KOPT-K1 (cell line): ENCODE measurements at regions not wholly inside any gene's neighbourhood (a gene's known extent, or its start where the extent isn't known, plus 50 kb on each side); places are given as distances from the start of the nearest gene placed in this dataset.
A peak's percentile ranks its signal among the peaks of the same experiment; 100 is the strongest.
"Not testable (repeated sequence)": the region's sequence is repeated elsewhere in the genome, so short reads cannot be mapped to it uniquely, and the experiment has no call there.

ENCODE experiments used
- H3K27ac ChIP-seq: fragments of 200-600 bp; sonication (generic); 2 replicates; pipeline ENCODE4 v1.5.1; 2016; ENCODE audit warnings: antibody characterized with exemption, mild to moderate bottlenecking, low read depth, low read length; ENCODE audit not compliant: poor library complexity, severe bottlenecking
- H3K36me3 ChIP-seq: fragments of 200-600 bp; sonication (generic); 2 replicates; pipeline ENCODE4 v1.5.1; 2017; ENCODE audit warnings: antibody characterized with exemption, mild to moderate bottlenecking, low read length, moderate library complexity; ENCODE audit not compliant: insufficient read depth
- H3K9me3 ChIP-seq: fragments of 200-600 bp; sonication (generic); 2 replicates; pipeline ENCODE4 v1.5.1; 2017; ENCODE audit warnings: antibody characterized with exemption, low read length, mild to moderate bottlenecking; ENCODE audit not compliant: insufficient read depth, poor library complexity, severe bottlenecking

GRCh38 chr1:31485166-31485565 is 72.2 kb downstream of the SERINC2 start:
- H3K9me3 ChIP-seq: peaks cover 13% of the 10 kb centered on the region
- H3K27ac ChIP-seq: no peak overlapping the region
- H3K36me3 ChIP-seq: no peaks in the 10 kb centered on the region

- Histone ChIP-seq H3K9me3 (peaks cover 6% of the 10 kb centered on the region), H3K36me3 (no peaks in the 10 kb centered on the region), H3K27ac (peak overlapping the region; percentile 48)
Measured at GRCh38 chr1:31487143-31487542, 74.1 kb downstream of the SERINC2 start.

- Histone ChIP-seq H3K27ac (peak overlapping the region; percentile 48), H3K9me3 (peaks cover 6% of the 10 kb centered on the region), H3K36me3 (no peaks in the 10 kb centered on the region)
Measured at GRCh38 chr1:31487721-31488293, 74.8 kb downstream of the SERINC2 start.

DNA sequence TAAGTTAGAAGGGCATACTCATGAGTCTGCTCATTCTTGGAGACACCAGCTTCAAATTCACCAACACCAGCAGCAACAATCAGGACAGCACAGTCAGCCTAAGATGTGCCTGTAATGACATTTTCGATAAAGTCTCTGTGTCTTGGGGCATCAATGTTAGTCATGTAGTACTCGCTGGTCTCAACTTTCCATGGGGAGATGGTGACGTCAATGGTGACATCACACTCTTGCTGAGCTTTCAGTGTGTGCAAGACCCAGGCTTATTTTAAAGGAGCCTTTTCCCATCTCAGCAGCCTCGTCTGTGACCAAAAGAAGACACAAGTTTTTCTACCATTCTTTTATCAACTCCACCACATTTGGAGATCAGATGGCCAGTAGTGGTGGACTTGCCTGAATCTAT is 75.5 kb downstream of the SERINC2 start:
- H3K9me3 ChIP-seq: peaks cover 6% of the 10 kb centered on the region

GRCh38 chr1:31489575-31489974 is 76.6 kb downstream of the SERINC2 start:
- H3K9me3 ChIP-seq, H3K27ac ChIP-seq, H3K36me3 ChIP-seq: not testable (repeated sequence)

More for the DNA sequence above, 75.5 kb downstream of the SERINC2 start:
- no peak overlapping the region for H3K27ac ChIP-seq
- H3K36me3 ChIP-seq: no peaks in the 10 kb centered on the region

DNA sequence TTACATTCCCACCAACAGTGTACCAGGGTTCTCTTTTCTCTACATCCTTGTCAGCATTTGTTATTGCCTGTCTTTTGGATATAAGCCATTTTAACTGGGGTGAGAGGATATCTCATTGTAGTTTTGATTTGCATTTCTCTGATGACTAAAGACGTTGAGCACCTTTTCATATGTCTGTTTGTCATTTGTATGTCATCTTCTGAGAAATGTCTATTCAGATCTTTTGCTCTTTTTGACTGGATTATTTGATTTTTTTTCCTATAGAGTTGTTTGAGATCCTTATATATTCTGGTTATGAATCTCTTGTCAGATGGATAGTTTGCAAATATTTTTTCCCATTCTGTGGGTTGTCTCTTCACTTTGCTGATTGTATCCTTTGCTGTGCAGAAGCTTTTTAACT is 77.6 kb downstream of the SERINC2 start:
- H3K36me3 ChIP-seq, H3K27ac ChIP-seq, H3K9me3 ChIP-seq: not testable (repeated sequence)

DNA sequence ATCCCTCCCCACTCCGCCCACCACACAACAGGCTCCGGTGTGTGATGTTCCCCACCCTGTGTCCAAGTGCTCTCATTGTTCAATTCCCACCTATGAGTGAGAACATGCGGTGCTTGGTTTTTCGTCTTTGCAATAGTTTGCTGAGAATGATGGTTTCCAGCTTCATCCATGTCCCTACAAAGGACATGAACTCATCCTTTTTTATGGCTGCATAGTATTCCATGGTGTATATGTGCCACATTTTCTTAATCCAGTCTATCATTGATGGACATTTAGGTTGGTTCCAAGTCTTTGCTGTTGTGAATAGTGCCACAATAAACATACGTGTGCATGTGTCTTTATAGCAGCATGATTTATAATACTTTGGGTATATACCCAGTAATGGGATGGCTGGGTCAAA is 81.0 kb upstream of the TINAGL1 start:
- not testable (repeated sequence) for H3K36me3 ChIP-seq, H3K27ac ChIP-seq, H3K9me3 ChIP-seq

- not testable (repeated sequence) for H3K9me3 ChIP-seq, H3K27ac ChIP-seq, H3K36me3 ChIP-seq
Measured at GRCh38 chr1:31495770-31496169, 80.5 kb upstream of the TINAGL1 start.

DNA sequence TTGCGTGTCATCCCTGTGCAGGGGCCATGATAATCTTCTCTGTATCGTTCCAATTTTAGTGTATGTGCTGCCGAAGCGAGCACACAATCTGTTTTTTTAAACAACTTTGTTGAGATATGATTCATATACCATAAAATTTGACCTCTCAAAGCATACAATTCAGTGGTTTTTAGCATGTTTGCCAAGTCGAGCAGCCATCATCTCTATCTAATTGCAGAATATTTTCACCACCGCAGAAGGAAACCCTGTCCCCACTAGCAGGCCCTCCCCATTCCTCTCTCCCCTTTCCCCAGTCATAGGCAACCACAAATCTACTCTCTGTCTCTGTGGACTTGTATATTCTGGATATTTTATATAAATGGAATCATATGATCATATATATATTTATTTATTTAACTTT is 78.7 kb upstream of the TINAGL1 start:
- Histone ChIP-seq H3K27ac (no peak overlapping the region), H3K36me3 (no peaks in the 10 kb centered on the region), H3K9me3 (no peaks in the 10 kb centered on the region)

- H3K27ac ChIP-seq: no peak overlapping the region
- H3K36me3 ChIP-seq: no peaks in the 10 kb centered on the region
- H3K9me3 ChIP-seq: no peaks in the 10 kb centered on the region
Measured at GRCh38 chr1:31498376-31499040, 77.8 kb upstream of the TINAGL1 start.

DNA sequence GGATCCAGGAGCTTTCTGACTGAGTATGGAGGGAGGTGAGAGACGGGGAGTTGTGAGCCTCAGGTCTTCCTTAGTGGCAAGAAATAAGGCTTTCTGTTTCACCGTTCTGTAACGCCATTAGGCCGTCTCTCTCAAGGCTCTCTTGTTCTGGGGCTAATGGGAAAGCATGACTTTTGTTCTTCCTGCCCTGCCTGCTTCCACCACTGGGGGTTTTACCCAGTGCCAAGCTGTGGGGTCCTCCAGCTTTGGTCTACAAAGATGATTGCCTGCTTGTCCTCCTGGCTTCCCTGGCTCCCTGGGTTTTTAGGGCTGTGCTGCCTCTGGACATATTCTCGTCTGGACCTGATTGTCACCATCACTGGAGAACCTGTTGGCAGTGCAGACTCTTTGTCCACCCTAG is 74.8 kb upstream of the TINAGL1 start:
- H3K9me3 ChIP-seq: no peaks in the 10 kb centered on the region
- no peak overlapping the region for H3K27ac ChIP-seq
- no peaks in the 10 kb centered on the region for H3K36me3 ChIP-seq

DNA sequence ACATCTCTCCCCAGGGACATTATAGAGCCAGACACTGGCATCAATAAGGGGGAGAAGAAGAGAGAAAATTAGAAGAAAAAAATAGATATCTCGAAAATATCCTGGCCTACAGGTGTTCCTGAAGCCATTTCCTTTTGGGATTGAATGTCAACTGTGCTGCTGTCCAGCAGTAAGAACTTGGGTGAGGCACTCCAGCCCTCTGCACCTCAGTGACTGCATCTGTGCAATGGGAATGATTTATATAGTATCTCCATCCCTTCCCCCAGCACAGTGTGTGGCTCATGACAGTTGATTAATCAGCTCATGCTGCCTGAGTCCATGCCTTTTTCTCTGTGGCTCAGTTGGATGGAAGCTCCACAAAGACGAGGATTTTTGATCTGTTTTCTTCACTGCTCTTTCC is 74.1 kb upstream of the TINAGL1 start:
- no peaks in the 10 kb centered on the region; the same call in 1 of the 2 replicates for H3K36me3 ChIP-seq
- H3K9me3 ChIP-seq: no peaks in the 10 kb centered on the region
- H3K27ac ChIP-seq: no peak overlapping the region

- Histone ChIP-seq H3K27ac (no peak overlapping the region), H3K9me3 (no peaks in the 10 kb centered on the region), H3K36me3 (peaks cover 5% of the 10 kb centered on the region; the same call in 1 of the 2 replicates)
Measured at GRCh38 chr1:31502926-31503511, 73.3 kb upstream of the TINAGL1 start.

DNA sequence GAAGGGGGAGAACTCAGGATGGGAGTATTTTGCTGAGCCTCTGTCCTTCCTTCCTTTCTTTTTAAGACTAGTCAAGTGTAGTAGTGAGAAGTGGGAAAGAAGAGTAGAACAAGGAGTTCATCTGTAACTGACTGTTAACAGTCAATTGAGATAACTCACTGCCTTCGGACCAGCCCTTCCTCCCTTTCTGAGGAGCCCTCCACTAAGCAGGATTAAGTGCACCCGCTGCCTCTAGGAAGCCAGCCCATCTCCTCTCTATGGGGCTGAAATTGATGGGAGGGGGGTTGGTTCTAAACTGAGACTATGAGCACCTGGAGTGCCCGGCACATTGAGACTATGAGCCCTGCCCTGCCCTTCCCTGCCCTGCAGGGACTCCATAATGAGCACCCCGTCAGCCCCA is 72.7 kb upstream of the TINAGL1 start:
- H3K9me3 ChIP-seq: no peaks in the 10 kb centered on the region
- no peak overlapping the region for H3K27ac ChIP-seq
- peaks cover 5% of the 10 kb centered on the region; the same call in 1 of the 2 replicates for H3K36me3 ChIP-seq

DNA sequence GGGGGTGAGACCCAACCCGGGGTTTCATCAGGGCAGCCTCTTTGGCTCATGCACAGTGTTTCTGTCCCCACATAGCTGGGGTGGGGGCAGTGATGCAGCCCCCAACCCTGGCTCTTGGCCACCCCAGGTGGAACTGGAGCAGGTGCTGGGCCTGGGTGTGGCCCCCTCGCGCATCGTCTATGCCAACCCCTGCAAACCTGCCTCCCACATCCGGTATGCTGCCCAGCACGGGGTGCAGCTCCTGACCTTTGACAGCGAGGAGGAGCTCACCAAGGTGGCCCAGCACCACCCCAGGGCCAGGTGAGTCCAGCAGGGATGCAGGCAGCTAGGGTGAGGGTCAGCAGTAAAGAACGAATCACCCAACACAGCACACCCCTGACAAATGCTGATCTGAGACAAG is 72.3 kb upstream of the TINAGL1 start:
- Histone ChIP-seq H3K27ac (no peak overlapping the region), H3K36me3 (peaks cover 5% of the 10 kb centered on the region; the same call in 1 of the 2 replicates), H3K9me3 (no peaks in the 10 kb centered on the region)
